AG09319 (cell line): ENCODE measurements at regions not wholly inside any gene's neighbourhood (a gene's known extent, or its start where the extent isn't known, plus 50 kb on each side); places are given as distances from the start of the nearest gene placed in this dataset.

Source experiments
- DNase-seq: peaks from one replicate; pipeline ENCODE4 v3.0.0-alpha.2; 2010; ENCODE audit warnings: low read depth; ENCODE audit errors: extremely low read depth
- TF ChIP-seq, protein P1 (sequence below): IDR thresholded peaks from 2 replicates; pipeline ENCODE4 v1.5.1; 2011; ENCODE audit warnings: low read depth, mild to moderate bottlenecking, inconsistent platforms, low read length, moderate library complexity

DNA sequence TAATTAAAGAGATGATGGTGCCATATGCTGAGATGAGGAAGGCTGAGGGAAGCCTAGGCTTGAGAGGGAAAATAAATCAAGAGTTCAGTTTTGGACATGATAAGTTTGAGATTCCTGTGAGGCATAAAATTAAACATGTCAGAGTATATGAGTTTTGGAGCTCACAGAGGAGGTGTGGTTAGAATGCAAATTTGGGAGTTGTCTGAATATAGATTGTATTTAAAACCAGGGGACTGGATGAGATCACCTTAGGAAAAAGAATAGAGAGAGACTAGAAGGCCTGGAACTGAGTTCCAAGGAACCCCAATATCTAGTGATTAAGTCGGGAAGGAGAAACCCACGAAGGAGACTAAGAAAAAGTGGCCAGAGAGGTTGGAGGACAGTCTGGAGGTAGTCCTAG lies 65.5 kb downstream of the FRMPD3 start:
- TF ChIP-seq, protein P1, sequence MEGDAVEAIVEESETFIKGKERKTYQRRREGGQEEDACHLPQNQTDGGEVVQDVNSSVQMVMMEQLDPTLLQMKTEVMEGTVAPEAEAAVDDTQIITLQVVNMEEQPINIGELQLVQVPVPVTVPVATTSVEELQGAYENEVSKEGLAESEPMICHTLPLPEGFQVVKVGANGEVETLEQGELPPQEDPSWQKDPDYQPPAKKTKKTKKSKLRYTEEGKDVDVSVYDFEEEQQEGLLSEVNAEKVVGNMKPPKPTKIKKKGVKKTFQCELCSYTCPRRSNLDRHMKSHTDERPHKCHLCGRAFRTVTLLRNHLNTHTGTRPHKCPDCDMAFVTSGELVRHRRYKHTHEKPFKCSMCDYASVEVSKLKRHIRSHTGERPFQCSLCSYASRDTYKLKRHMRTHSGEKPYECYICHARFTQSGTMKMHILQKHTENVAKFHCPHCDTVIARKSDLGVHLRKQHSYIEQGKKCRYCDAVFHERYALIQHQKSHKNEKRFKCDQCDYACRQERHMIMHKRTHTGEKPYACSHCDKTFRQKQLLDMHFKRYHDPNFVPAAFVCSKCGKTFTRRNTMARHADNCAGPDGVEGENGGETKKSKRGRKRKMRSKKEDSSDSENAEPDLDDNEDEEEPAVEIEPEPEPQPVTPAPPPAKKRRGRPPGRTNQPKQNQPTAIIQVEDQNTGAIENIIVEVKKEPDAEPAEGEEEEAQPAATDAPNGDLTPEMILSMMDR = no peak
- no peak for DNase-seq

DNA sequence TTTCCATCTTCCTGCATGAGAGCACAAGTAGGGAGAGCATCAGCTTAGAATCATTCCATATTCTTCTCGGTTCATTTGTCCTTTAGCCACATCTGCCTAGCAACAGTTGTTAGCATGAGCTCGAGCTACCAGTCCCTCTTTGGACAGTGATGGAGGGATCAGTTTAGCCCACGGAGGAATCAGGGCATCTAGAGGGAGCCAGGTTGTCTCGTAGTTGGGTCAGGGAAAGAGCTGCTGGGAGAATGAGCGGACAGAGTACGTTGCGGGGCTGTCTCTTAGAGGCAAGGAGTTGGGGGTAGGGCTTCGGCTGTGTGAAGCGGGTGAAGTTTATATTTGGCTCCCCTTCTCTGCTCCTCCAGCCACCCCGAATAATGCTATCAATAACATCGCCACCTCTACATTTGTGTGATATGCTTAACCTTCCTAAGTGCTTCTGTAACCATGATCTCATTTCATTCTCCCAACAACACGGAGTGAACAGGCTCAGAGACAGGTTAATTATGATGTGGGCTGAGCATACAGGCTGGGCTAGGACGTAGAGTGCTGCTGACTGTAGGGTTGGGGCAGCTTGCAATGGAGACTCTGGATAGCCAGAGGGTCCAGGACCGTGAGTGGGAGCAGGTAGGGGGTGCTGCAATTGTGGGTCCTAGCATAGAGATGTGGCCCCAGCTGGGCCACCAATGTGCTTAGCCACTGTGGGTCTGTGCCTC lies 72.6 kb downstream of the FRMPD3 start:
- TF ChIP-seq, protein P1 = no peak
- no peak for DNase-seq

DNA sequence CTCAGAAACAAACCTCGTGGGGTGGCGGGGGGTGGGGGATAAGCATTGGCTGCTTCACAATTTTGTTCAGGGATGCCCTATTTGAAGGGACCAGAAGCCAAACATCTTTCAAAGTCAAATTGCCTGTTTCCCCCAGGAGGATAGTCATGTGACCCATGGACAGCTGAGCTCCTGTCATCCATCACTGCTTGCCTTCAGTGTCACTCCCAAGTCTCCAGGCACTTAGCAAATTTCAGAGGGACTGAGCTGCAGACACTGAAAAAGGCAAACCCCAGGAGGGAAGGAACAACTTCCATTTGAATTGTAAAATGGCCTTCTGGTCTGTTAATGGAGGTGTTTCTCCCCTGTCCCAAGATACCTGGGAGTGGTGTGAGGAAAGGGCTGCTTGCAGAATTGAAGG lies 73.4 kb downstream of the FRMPD3 start:
- TF ChIP-seq, protein P1 = no peak
- DNase-seq = no peak

DNA sequence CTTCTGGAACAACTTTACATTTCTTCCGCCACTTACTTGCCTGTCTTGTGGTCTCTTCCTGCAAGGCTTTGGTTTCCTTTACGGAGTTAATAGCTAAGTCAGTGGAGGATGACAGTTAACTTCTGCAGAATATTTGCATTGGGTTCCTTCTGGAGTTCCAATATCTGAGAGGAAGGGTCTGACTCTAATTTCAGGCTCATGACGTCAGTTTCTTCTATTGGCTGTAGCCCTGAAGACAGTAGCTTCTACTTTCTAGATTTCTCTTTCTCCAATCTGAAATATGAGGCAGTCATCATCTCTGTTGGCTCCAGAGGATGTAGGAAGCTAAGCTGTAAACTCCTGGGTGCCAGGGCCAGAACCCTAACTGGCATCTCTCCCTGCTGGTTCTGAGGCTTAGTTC lies 76.7 kb downstream of the FRMPD3 start:
- DNase-seq = no peak
- TF ChIP-seq, protein P1 = no peak

DNA sequence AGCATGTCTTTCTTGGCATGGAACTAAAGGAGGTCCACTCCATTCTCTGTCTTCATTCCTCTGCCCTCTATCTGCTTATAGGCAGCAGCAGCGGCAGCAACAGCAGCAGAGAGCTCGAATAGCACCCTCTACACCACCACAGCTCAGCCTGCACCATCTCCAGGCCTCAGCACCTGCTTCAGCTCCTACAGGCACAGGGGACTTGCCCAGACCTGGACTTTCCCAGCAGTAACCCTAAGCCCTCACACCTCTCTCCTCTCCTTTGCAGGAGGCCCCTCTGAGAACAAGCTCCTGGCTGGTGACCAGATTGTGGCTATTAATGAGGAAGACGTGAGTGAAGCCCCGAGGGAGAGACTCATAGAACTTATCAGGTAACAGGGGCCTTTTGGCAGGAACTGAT lies 80.7 kb downstream of the FRMPD3 start:
- TF ChIP-seq, protein P1 = no peak
- no peak for DNase-seq

DNA sequence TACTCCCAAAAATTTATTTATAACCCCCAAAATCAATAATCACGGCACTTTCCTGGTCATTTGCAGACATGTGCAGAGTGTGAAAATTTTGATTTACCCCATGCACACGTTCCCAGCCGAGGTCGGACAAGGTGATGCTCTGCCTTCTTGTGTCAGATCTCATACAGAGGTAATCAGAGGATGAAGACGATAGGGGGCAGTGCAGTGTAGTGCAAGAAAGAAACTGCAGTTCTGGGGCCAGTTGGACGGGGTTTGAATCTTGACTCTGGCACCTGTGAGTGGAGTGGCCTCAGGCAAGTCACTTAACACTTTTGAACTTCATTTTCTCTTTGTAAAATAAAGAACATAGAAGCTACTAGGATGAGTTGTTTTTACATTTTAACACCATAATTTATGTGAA lies 88.4 kb downstream of the FRMPD3 start:
- no peak for DNase-seq
- TF ChIP-seq, protein P1 = peak; percentile 53

DNA sequence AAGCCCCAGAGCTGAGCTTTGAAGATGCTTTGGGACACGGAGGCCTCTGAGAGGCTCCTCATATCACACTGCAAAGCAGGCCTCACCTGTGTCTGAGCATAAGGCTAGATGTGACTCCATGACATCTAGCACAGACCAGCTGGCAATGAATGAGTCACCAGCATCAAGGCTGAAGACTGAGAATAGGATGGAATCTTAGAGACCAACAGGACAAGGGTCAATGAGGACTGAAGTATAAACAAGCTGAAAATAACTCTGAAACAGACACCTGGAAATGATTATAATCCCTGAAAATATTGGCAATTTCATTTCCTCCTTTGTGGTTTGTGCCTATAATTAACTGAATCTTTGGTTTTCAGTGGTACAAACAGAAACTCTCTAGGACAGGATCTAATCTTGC lies 87.1 kb upstream of the PRPS1 start:
- TF ChIP-seq, protein P1 = no peak
- DNase-seq = peak; percentile 43
